ENCODE measurements at regions not wholly inside any gene's neighbourhood (a gene's known extent, or its start where the extent isn't known, plus 50 kb on each side); places are given as distances from the start of the nearest gene placed in this dataset.

- H3K27ac ChIP-seq (replicated peaks in 1 of 4), result no peak overlapping the region
- 78% methylated on average over 7 of the region's 7 CpGs for WGBS
- no peaks in the 10 kb centered on the region for H3K36me3 ChIP-seq
- H3K27me3 ChIP-seq, result no peaks in the 10 kb centered on the region
- TF ChIP-seq POLR2A (IDR thresholded peaks at IDR 0.05; ENCODE audit: low read depth) (no peak), CTCF (IDR thresholded peaks at IDR 0.05) (no peak), EP300 (IDR thresholded peaks at IDR 0.05) (no peak), POLR2AphosphoS5 (IDR thresholded peaks at IDR 0.05) (no peak)
- intact Hi-C loops (cut with DNase I), result no loop called here
- H3K9me3 ChIP-seq, result no peaks in the 10 kb centered on the region
- H3K4me1 ChIP-seq, result peaks cover 0 to 9% (median 7%) of the 10 kb centered on the region in 4 donors
- H3K4me3 ChIP-seq, result no peak overlapping the region
- DNase-seq (ENCODE audit: extremely low spot score), result no peak
These were observed 101.9 kb downstream of the TFAP2C start for GRCh38 chr20:56730996-56731395.

GRCh38 chr20:56731476-56731875, 102.4 kb downstream of the TFAP2C start:
- Histone ChIP-seq H3K9me3 (no peaks in the 10 kb centered on the region), H3K36me3 (no peaks in the 10 kb centered on the region), H3K4me3 (no peak overlapping the region), H3K4me1 (peaks cover 0 to 9% (median 7%) of the 10 kb centered on the region in 4 donors), H3K27me3 (peaks cover 0 to 4% (median 0%) of the 10 kb centered on the region in 4 donors), H3K27ac (replicated peaks in 1 of 4) (no peak overlapping the region)
- intact Hi-C loops (cut with DNase I), result no loop called here
- WGBS, result 93% methylated on average over 4 of the region's 4 CpGs
- no peak for TF ChIP-seq POLR2AphosphoS5 (IDR thresholded peaks at IDR 0.05)
- TF ChIP-seq CTCF (IDR thresholded peaks at IDR 0.05), result no peak
- no peak for TF ChIP-seq EP300 (IDR thresholded peaks at IDR 0.05)
- TF ChIP-seq POLR2A (IDR thresholded peaks at IDR 0.05; ENCODE audit: low read depth), result no peak
- DNase-seq (ENCODE audit: extremely low spot score), result no peak

- H3K27me3 ChIP-seq, result peaks cover 0 to 29% (median 0%) of the 10 kb centered on the region in 4 donors
- no peak for DNase-seq (ENCODE audit: extremely low spot score)
- H3K4me1 ChIP-seq, result peaks cover 0 to 9% (median 7%) of the 10 kb centered on the region in 4 donors
- intact Hi-C loops (cut with DNase I), result no loop called here
- TF ChIP-seq CTCF (IDR thresholded peaks at IDR 0.05) (no peak), POLR2AphosphoS5 (IDR thresholded peaks at IDR 0.05) (no peak), EP300 (IDR thresholded peaks at IDR 0.05) (no peak), POLR2A (IDR thresholded peaks at IDR 0.05; ENCODE audit: low read depth) (no peak)
- no peaks in the 10 kb centered on the region for H3K36me3 ChIP-seq
- 46% methylated on average over 6 of the region's 6 CpGs for WGBS
- H3K27ac ChIP-seq (replicated peaks in 1 of 4), result no peak overlapping the region
- H3K9me3 ChIP-seq, result no peaks in the 10 kb centered on the region
- H3K4me3 ChIP-seq, result no peak overlapping the region
These were observed 104.9 kb downstream of the TFAP2C start for GRCh38 chr20:56733967-56734366.

GRCh38 chr20:56735084-56735642, 106.1 kb downstream of the TFAP2C start:
- TF ChIP-seq EP300 (IDR thresholded peaks at IDR 0.05), result no peak
- no peak for TF ChIP-seq POLR2A (IDR thresholded peaks at IDR 0.05; ENCODE audit: low read depth)
- no peak for TF ChIP-seq POLR2AphosphoS5 (IDR thresholded peaks at IDR 0.05)
- TF ChIP-seq CTCF (IDR thresholded peaks at IDR 0.05), result no peak
- WGBS, result 29% methylated on average over 15 of the region's 15 CpGs
- Histone ChIP-seq H3K9me3 (no peaks in the 10 kb centered on the region), H3K4me1 (peaks cover 0 to 9% (median 7%) of the 10 kb centered on the region in 4 donors), H3K36me3 (no peaks in the 10 kb centered on the region), H3K27ac (replicated peaks in 1 of 4) (no peak overlapping the region), H3K4me3 (no peak overlapping the region), H3K27me3 (peaks cover 0 to 40% (median 0%) of the 10 kb centered on the region in 4 donors)
- intact Hi-C loops (cut with DNase I), result no loop called here
- no peak for DNase-seq (ENCODE audit: extremely low spot score)

Data from esophagus muscularis mucosa (tissue), 4 donors.